Large intestine (tissue), 3 donors: ENCODE measurements at regions not wholly inside any gene's neighbourhood (a gene's known extent, or its start where the extent isn't known, plus 50 kb on each side); places are given as distances from the start of the nearest gene placed in this dataset.

Experiments
- DNase-seq, 2 donors: peaks; one replicate each; pipeline versions ENCODE4 v3.0.0 to v3.0.0-alpha.2; 2013
- H3K27ac ChIP-seq: one replicate; pipeline ENCODE4 v1.5.1; 2013; ENCODE audit warnings: low read length
- H3K27me3 ChIP-seq: 2 replicates; pipeline ENCODE4 v1.6.1; 2013; ENCODE audit warnings: low read length; ENCODE audit not compliant: control insufficient read depth, insufficient read depth
- H3K36me3 ChIP-seq: 2 replicates; pipeline ENCODE4 v1.6.1; 2013; ENCODE audit warnings: low read length; ENCODE audit not compliant: control insufficient read depth, insufficient read depth
- H3K4me1 ChIP-seq: one replicate; pipeline ENCODE4 v1.6.1; 2013; ENCODE audit warnings: low read length; ENCODE audit not compliant: control insufficient read depth, insufficient read depth
- H3K4me3 ChIP-seq: one replicate; pipeline ENCODE4 v1.5.1; 2013; ENCODE audit warnings: low read length
- H3K9me3 ChIP-seq: one replicate; pipeline ENCODE4 v1.6.1; 2013; ENCODE audit warnings: mild to moderate bottlenecking, low read depth, low read length, moderate library complexity; ENCODE audit not compliant: control insufficient read depth
- WGBS: methylation state at CpG from one replicate; pipeline ENCODE4 v1.1.5; 2013; ENCODE audit warnings: low lambda C conversion rate; ENCODE audit not compliant: insufficient coverage; 5-methylcytosine and 5-hydroxymethylcytosine counted together

DNA sequence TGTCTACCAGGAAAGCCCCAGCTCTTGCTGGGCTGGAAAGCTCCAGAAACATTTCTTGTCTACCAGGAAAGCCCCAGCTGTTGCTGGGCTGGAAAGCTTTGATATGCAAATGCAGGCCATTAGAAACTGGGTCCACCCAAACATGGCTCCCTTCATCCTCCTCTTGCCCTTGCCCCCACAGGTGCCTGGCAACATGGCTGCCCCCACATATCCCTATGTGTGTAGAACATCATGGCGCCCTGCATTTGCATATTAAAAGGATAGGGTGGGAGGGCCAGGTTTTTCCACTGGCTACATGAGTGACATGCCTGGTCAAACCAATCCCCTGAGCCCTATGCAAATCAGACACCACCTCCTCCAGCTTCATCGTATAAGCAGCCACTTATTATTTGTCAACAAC is 455.4 kb upstream of the ARGLU1 start:
- Histone ChIP-seq H3K9me3 (no peaks in the 10 kb centered on the region), H3K4me3 (no peak overlapping the region), H3K27ac (no peak overlapping the region), H3K36me3 (no peaks in the 10 kb centered on the region), H3K4me1 (no peaks in the 10 kb centered on the region), H3K27me3 (no peaks in the 10 kb centered on the region)
- no peak for DNase-seq
- no CpG with 5 or more reads among the region's 2 CpGs for WGBS

DNA sequence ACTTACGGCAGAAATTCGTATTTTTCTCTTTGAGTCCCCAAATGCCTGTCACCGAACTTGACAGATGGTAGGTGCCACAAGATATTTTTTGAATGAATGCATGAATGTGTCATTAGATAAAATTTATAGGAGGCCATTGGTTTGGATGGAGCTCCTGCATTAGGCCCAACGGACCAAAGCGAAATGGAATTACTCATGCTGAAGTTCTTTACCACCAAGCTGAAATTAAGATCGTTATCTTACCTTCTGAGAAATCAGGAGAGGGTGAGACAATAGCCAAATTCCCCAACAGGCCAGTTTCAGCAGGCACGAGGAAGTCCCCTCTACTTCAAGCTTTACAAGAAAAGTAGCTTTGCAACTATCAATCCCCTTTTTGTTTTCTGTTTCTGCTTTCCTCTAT is 452.5 kb upstream of the ARGLU1 start:
- DNase-seq, result no peak
- H3K36me3 ChIP-seq, result no peaks in the 10 kb centered on the region
- H3K4me3 ChIP-seq, result no peak overlapping the region
- H3K27ac ChIP-seq, result no peak overlapping the region
- 100% methylated on average over 2 of the region's 7 CpGs for WGBS
- no peaks in the 10 kb centered on the region for H3K27me3 ChIP-seq
- H3K9me3 ChIP-seq, result no peaks in the 10 kb centered on the region
- H3K4me1 ChIP-seq, result no peaks in the 10 kb centered on the region

DNA sequence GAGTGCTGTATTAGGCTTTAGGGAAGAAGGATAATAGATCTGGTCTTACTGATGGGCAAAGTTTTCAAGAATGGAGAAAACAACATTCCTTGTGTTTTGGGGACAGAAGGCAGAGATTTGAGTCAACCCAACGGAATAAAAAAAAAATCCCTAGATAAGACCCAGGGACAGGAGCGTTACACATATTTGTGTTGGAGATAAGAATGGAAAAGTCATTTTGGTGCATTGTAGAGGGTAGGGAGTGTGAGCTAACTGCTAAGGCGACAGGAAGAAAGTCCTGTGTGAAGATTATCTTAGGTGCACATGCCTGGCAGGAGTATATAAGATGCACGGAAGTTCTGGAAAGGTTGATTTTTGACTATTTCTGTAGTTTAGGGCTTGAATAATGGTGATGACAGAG is 450.3 kb upstream of the ARGLU1 start:
- no peak for DNase-seq
- Histone ChIP-seq H3K27ac (no peak overlapping the region), H3K9me3 (no peaks in the 10 kb centered on the region), H3K4me1 (no peaks in the 10 kb centered on the region), H3K36me3 (no peaks in the 10 kb centered on the region), H3K27me3 (no peaks in the 10 kb centered on the region), H3K4me3 (no peak overlapping the region)
- WGBS, result 72% methylated on average over 2 of the region's 4 CpGs

DNA sequence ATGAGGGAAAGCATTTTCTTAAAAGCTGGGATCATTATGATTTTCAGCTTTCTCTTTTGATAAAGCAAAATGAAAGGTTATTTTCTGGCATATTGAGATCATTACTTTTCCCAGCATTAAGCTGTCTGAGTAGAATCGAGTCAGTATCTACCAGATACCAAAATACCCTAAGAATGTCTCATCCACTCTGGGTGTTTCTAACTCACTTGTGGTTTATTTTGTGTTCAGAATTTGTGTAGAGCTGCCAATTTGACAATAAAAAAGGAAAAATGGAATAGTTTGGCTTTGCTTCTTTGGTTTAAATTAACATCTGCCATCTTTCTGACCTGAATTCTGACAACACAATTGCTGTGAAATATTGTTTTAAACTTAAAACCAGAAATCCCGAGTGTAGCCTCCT is 438.7 kb upstream of the ARGLU1 start:
- Histone ChIP-seq H3K4me1 (peaks cover 7% of the 10 kb centered on the region), H3K27ac (no peak overlapping the region), H3K27me3 (no peaks in the 10 kb centered on the region), H3K9me3 (no peaks in the 10 kb centered on the region), H3K36me3 (no peaks in the 10 kb centered on the region), H3K4me3 (no peak overlapping the region)
- DNase-seq, result no peak
- no CpG with 5 or more reads among the region's 2 CpGs for WGBS

DNA sequence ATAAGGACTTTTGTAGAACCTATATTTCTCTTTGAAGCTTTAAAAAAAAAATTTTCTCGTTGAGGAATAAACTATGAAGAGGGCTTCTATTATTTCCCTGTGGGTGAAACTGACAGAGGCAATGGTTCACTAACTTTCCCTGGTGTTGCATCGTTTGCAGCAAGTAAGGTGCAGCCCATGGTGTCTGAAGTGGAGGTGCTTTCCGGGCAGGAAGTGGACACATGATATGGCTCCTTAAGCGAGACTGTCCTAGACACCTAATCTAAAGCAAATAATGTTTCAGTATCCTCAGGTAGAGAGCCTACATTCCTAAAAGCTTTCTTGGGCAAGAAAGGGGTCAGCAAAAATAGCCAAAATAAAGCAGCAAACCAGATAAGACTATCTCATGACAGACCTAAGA is 437.6 kb upstream of the ARGLU1 start:
- Histone ChIP-seq H3K27me3 (no peaks in the 10 kb centered on the region), H3K27ac (no peak overlapping the region), H3K36me3 (no peaks in the 10 kb centered on the region), H3K4me1 (peaks cover 7% of the 10 kb centered on the region), H3K9me3 (no peaks in the 10 kb centered on the region), H3K4me3 (no peak overlapping the region)
- DNase-seq, result no peak
- WGBS, result 44% methylated on average over 1 of the region's 4 CpGs

DNA sequence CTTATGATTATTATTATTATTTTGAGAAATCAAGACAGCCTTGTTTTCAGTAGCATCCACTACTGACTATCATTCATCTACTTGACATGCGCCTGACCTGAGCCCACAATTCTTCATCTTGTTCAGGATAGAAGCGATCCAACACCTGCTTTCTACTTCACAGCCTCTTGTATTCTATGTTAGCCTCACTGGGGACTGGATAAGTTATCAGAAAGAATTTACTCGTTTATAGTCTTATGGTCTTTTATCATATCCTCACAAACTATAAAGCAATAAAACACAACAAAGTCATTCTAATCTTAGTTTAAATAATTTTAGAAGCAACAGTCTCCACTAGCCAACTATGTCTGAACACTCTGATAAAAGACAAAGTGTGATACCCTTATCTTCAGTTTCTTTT is 436.0 kb upstream of the ARGLU1 start:
- H3K9me3 ChIP-seq, result no peaks in the 10 kb centered on the region
- WGBS, result 13% methylated on average over 2 of the region's 3 CpGs
- H3K36me3 ChIP-seq, result no peaks in the 10 kb centered on the region
- peak; percentile 19 to 38 for DNase-seq
- H3K4me1 ChIP-seq, result peaks cover 7% of the 10 kb centered on the region
- H3K27ac ChIP-seq, result no peak overlapping the region
- H3K27me3 ChIP-seq, result no peaks in the 10 kb centered on the region
- no peak overlapping the region for H3K4me3 ChIP-seq

DNA sequence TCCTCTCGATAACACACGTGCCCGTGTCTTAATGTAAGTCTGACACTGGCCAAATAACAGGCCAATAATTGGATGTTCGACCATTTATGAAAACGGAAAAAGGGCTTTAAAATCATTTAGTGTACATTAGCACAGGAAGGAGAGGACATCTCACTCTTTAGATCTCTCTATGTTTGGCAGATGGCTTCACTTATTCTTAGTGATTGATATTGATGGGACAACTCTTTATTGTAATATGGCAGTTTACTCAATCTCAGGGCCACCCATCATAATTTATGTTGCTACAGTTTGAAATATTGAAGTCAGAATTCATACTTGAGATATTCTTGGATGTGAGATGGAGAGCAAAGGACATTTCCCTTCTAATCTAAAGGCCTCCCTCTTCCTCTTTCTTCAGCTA is 430.7 kb upstream of the ARGLU1 start:
- Histone ChIP-seq H3K36me3 (no peaks in the 10 kb centered on the region), H3K4me3 (no peak overlapping the region), H3K4me1 (peaks cover 7% of the 10 kb centered on the region), H3K27me3 (no peaks in the 10 kb centered on the region), H3K27ac (no peak overlapping the region), H3K9me3 (no peaks in the 10 kb centered on the region)
- no peak for DNase-seq
- WGBS, result 92% methylated on average over 5 of the region's 5 CpGs

DNA sequence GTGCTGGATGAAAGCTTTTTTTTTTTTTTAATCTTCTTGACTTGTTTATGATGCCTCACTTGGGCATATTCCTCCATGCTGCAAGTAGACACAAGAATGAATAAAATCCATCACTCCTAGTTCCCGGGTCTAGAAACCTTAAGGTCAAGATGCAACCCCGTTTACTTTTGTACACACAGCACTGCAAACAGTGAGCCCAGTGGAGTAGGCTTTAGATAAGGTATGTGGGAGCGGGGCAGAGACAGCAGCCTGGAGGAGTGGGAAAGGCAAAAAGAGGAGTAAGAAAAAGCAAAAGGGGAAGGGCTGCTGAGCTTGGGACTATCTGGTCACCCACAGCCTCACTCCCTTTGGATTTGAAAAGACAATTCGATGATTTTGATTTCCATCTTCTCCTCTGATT is 429.8 kb upstream of the ARGLU1 start:
- H3K27me3 ChIP-seq, result no peaks in the 10 kb centered on the region
- WGBS, result 73% methylated on average over 1 of the region's 4 CpGs
- no peaks in the 10 kb centered on the region for H3K36me3 ChIP-seq
- no peaks in the 10 kb centered on the region for H3K4me1 ChIP-seq
- H3K9me3 ChIP-seq, result no peaks in the 10 kb centered on the region
- no peak overlapping the region for H3K27ac ChIP-seq
- H3K4me3 ChIP-seq, result no peak overlapping the region
- DNase-seq, result no peak

DNA sequence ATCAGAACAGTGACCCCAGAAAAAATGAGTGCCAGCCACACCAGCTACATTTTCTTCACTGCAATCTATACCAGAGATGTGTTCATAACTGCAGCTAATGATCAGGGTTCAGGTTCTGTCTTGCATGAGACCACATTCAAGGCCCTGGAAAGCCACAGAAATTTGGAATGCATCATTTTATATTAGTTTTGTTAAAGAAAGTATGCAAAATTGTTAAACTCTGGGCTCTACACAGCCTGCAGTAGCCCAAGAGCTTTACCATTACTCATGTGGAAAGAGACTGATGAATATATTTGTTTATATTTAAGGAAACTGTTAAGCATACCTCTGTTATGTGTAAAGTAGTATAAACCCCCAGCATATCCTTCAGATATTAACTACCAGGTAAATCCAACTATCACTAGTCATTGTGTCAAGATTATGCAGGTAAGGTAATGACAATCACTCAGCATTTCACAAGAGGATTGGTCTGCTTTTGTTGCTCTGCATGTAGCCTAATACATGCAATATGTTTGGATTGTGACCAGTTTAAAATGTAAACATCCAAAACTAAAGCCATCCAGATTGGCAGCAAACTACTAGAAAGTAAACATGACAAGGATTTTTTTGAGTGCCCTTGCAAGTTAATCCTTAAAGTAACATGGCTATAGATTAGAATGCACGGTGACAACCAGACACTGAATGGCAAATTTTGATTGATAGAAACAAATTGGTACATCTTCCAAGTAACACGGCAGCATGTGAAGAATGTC is 429.1 kb upstream of the ARGLU1 start:
- Histone ChIP-seq H3K36me3 (no peaks in the 10 kb centered on the region), H3K27ac (no peak overlapping the region), H3K4me3 (no peak overlapping the region), H3K27me3 (no peaks in the 10 kb centered on the region), H3K9me3 (no peaks in the 10 kb centered on the region), H3K4me1 (no peaks in the 10 kb centered on the region)
- WGBS, result no CpG with 5 or more reads among the region's 2 CpGs
- no peak for DNase-seq

DNA sequence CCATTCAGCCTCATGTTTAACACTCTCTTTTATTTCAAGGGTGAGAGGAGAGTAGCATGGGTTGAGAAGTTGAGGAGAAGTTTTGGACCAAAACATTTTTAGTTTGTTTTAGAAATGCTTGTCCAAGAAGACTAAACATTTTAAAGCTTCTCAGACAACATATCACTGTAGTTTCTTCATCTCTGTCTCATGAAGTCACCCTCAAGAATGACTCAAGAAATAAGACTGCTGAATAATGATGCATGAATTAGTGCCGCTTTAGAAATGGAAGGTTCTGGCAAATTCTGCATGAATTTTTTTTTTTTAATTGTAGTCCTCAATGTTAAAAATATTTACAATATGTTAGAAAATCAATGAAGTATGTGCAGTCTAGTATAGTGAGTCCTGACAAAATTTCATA is 422.7 kb upstream of the ARGLU1 start:
- no peak overlapping the region for H3K4me3 ChIP-seq
- DNase-seq, result no peak
- H3K27me3 ChIP-seq, result no peaks in the 10 kb centered on the region
- no peak overlapping the region for H3K27ac ChIP-seq
- no peaks in the 10 kb centered on the region for H3K9me3 ChIP-seq
- H3K36me3 ChIP-seq, result no peaks in the 10 kb centered on the region
- H3K4me1 ChIP-seq, result peaks cover 8% of the 10 kb centered on the region
- 100% methylated on average over 1 of the region's 1 CpG for WGBS

DNA sequence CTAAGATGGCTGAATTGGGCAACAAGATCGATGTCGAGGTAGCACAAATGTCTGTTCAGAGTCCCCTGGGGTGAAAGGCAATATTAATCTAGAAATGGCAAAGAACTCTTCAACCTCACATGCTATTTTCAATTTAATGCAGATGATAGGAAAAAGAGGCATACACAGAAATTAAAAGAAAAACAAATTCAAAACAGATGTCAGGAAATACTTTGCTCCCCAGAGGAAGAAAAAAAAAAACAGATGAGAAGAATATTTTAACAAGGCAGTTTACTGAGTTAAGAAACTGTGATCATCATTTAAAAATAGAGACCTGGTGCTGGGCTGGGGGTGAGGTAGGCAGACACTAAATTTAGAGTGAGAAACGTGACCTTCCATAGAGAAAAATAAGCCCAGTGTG is 421.9 kb upstream of the ARGLU1 start:
- H3K27ac ChIP-seq, result no peak overlapping the region
- no peaks in the 10 kb centered on the region for H3K36me3 ChIP-seq
- no peak for DNase-seq
- H3K27me3 ChIP-seq, result no peaks in the 10 kb centered on the region
- no CpG with 5 or more reads among the region's 3 CpGs for WGBS
- H3K9me3 ChIP-seq, result no peaks in the 10 kb centered on the region
- no peak overlapping the region for H3K4me3 ChIP-seq
- peaks cover 9% of the 10 kb centered on the region for H3K4me1 ChIP-seq
